GM18499 (cell line): ENCODE measurements at regions not wholly inside any gene's neighbourhood (a gene's known extent, or its start where the extent isn't known, plus 50 kb on each side); places are given as distances from the start of the nearest gene placed in this dataset.

ENCODE experiments used
- ATAC-seq: cut with Tn5 transposase; IDR thresholded peaks from one replicate; pipeline ENCODE4 v1.9.1; 2021; ENCODE audit warnings: moderate number of reproducible peaks; ENCODE audit not compliant: insufficient read depth, unreplicated experiment

DNA sequence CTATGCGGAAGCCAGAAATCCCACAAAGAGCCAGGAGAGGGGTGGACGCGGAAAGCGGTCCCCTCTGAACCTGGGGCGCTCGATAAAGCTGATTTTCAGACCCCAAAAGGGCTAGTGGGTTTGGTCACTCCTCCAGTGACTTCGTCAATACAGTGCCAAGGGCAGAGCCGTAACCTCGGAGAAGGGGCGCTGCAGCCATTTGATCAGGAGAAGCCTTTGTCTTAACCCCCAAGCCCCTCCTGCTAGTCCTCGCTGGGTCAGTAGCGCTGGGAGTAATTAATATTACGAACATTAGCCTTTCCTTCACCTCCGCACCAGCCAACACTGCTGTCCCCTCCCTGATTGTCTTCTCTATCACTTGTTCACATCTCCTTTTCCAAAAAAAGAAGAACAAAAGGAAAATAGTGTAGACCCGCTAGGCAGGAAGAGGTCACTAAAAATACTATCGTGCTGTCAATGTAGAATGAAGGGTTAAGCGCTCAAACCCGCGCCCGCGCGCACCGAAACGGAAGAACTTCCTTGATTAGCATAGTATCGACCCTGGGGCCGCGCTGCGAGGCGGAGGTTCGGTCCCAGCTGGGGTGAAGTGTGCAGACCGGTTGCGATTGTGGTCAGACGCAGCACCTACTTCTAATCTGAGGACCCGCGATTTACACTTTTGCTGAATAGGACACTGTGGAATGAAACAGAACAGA, 63.2 kb upstream of the MAPRE2 start:
- ATAC-seq = no peak

DNA sequence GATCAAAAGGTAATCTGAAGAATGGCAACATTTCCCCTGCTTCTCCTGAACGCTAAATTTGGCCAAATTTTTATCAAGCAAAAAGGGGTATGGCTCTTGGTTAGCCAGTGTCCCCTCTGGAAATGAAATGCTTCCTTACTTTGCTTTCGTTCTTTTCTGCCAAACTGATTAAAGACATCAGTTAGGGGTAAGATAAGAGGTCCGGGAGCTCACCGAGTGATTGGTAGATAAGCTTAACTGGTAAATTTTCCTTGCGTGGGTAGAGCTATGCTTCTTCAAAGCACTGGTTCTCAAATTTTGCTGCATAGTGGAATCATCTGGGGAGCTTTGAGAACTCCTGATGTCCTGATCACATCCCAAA, 62.7 kb upstream of the MAPRE2 start:
- ATAC-seq = no peak

DNA sequence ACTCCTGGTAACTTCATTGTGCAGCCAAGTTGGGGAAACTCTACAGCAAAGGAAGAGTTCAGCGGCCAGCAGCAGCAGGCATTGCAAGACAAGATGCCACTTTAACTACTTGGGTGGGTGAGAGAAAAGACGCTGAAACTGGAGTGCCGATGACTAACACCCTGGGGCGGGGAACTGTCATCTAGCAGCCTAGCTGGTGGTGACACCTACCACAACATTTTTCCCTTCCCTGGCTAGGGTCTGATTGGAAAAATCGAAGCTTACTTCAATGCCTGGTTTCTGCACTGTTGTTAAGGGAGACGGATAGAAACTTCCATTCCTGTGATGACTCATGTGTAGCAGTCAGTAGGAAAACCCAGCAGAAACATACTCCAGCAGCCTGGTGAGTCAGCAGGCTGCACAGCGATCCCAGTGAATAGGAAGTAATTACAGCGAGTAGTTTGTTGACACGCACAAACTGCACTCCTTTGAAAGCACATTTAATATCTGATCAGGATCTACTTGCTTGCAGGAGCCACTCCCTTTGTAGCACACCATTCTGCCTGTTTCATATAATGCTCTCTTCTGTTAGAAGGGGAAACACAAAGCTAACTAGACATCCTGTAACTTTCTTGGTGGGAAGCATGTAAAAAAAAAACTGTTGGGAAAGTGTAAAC, 62.1 kb upstream of the MAPRE2 start:
- ATAC-seq = peak; percentile 33

GRCh38 chr18:34981487-34981886, 59.7 kb upstream of the MAPRE2 start:
- no peak for ATAC-seq

- no peak for ATAC-seq
These were observed 55.2 kb upstream of the MAPRE2 start for GRCh38 chr18:34985963-34986362.

DNA sequence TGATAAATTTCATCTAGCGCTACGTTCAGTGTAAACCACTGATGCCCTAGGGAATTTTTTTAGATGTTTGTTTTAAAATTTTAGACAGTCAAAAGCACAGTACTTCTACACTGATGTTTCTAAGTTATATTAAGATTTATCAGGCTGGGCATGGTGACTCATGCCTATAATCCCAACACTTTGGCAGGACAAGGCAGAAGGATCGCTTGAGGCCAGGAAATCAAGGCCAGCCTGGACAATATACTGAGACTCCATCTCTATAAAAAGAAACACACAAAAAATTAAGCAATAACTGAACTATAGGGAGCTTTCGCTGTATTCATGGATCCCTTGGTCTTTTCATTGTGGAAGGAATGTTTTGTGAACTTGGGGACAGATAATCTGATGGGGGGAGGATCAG, 50.6 kb upstream of the MAPRE2 start:
- no peak for ATAC-seq

DNA sequence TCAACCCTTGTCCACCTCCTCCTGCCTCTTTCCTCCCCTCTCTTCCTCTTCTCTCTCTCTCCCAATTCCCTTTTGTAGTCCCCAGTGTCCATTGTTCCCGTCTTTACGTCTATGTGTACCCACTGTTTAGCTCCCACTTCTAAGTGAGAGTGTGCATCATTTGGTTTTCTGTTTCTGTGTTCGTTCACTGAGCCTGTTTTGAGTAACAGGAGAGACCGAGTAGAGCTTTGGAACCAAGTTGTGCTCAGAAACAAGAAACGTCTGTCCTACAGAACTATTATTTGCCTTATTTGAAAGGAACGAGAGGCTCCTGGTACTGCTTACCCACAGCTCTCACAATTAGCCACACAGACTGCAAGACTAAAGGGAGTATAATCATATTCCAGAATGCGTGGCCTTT, 50.1 kb upstream of the MAPRE2 start:
- no peak for ATAC-seq
